HG02852 (cell line): ENCODE measurements at regions not wholly inside any gene's neighbourhood (a gene's known extent, or its start where the extent isn't known, plus 50 kb on each side); places are given as distances from the start of the nearest gene placed in this dataset.
"Not testable (repeated sequence)": the region's sequence is repeated elsewhere in the genome, so short reads cannot be mapped to it uniquely, and the experiment has no call there.

Experiments used
- ATAC-seq: cut with Tn5 transposase; IDR thresholded peaks from one replicate; pipeline ENCODE4 v1.9.1; 2021; ENCODE audit warnings: mild to moderate bottlenecking, moderate library complexity; ENCODE audit not compliant: unreplicated experiment

DNA sequence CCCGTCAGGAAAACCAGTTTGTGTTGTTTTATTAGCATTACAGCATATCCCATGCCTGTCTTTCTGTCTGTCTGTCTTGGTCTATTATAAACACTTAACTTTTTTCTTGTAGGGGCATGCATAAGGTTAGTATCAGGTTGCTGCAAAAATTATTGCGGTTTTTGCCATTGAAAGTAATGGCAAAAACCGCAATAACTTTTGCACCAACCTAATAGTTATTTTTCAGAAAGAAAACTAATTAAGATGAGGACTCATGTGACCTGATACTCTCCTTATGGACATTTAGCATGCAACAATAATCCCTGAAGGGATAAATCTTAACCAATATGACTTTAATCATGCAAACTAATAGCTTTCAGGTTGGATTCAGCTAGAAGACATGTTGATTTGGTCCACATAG is 326.7 kb upstream of the SUCLG2 start:
- no peak for ATAC-seq

- no peak for ATAC-seq
Observed at GRCh38 chr3:67979342-67979741, 324.9 kb upstream of the SUCLG2 start.

DNA sequence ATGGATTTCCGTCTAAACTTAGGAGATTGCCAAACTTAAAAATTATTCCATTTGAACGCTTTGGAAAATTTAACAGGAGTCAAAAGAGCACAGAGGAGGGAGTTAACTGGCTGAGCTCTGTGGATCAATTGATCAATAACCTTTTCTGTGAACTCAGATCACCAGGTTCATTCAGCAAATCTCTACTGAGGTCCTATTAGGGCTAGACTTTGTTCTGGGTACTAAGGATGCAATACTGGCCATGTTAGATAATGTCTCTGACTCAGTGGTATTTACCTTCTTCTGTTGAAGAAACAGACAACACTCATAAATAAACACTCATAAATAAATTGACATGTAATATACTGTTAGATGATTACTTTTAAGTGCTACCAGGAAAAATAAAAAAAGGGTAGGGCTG is 323.4 kb upstream of the SUCLG2 start:
- ATAC-seq = no peak

- ATAC-seq = no peak
Observed at GRCh38 chr3:67976663-67977062, 322.3 kb upstream of the SUCLG2 start.

GRCh38 chr3:67964596-67964995 is 310.2 kb upstream of the SUCLG2 start:
- no peak for ATAC-seq

- ATAC-seq = no peak
Observed at GRCh38 chr3:67957268-67957667, 302.9 kb upstream of the SUCLG2 start.

- ATAC-seq = no peak
Observed at GRCh38 chr3:67947808-67948508, 293.5 kb upstream of the SUCLG2 start.

- no peak for ATAC-seq
Observed at GRCh38 chr3:67946436-67946835, 292.0 kb upstream of the SUCLG2 start.

GRCh38 chr3:67943546-67943945 is 289.1 kb upstream of the SUCLG2 start:
- no peak for ATAC-seq

DNA sequence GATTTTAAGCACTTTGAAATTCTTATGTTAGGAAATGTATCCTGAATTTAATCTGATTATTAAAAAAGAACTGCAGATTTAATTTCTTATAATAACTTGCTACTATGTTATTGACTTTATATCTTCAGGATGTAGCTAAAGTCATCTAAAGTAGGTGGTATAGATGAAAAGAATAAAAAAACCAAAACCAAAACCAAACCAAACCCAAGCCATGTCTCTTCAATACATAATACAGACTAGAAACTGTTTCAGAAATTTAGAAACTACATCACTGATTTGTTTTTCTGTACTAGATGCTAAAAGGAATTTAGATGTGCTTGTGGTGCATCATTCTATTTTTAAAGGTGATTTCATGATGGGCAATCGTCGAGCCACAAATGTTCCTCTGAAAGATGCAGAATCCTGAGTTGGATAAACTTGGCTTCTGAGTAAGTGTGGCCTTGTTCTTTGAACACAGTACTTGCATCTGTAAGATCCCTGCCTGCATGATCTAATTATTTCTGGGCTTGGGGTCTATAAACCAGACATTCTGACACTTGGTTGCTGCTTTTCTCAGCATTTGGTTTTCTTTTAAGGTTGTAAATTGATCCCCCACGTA is 287.1 kb upstream of the SUCLG2 start:
- ATAC-seq = no peak

DNA sequence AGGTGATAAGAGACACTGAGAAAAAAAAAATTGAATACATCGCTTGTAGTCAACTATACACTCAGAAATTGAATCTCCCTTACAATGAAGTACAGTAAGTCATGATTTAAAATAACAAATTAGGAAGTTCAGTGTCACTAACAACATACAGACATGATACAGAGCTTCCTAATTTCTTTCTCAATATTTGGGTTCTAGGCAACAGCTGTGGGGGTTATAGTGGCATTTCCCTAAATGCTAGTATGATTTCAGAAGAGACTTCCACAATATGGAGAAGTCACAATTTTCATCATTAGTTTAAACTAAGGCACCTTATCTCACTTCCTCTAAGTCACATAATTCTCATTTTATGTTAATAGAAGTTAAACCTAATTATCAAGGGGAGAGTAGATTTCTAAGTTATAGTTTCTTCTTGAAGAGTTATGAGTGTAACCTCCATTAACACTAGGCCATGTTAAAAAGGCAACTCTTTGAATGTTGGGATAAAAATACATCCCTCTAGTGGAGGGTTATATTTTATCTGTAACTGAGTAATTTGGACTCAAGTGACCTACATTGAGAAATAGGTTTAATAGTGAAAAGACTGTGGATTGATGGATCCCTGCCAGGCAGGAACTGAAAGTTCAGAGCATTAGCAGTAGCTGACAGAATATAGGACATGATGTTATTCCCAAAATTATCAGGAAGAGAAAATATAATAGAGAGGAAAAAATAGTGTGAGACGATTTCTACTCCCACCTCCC is 286.0 kb upstream of the SUCLG2 start:
- ATAC-seq = no peak

GRCh38 chr3:67937498-67938118 is 283.2 kb upstream of the SUCLG2 start:
- no peak for ATAC-seq

GRCh38 chr3:67930394-67930793 is 276.0 kb upstream of the SUCLG2 start:
- not testable (repeated sequence) for ATAC-seq

- no peak for ATAC-seq
Observed at GRCh38 chr3:67923796-67924195, 269.4 kb upstream of the SUCLG2 start.

- ATAC-seq = no peak
Observed at GRCh38 chr3:67920969-67921368, 266.6 kb upstream of the SUCLG2 start.

- no peak for ATAC-seq
Observed at GRCh38 chr3:67920311-67920710, 265.9 kb upstream of the SUCLG2 start.

- no peak for ATAC-seq
Observed at GRCh38 chr3:67916353-67916752, 261.9 kb upstream of the SUCLG2 start.

GRCh38 chr3:67907735-67908134 is 253.3 kb upstream of the SUCLG2 start:
- no peak for ATAC-seq

- ATAC-seq = no peak
Observed at GRCh38 chr3:67906261-67906660, 251.8 kb upstream of the SUCLG2 start.

- ATAC-seq = no peak
Observed at GRCh38 chr3:67901681-67902080, 247.3 kb upstream of the SUCLG2 start.

- no peak for ATAC-seq
Observed at GRCh38 chr3:67898916-67899315, 244.5 kb upstream of the SUCLG2 start.
